Mucosa of rectum (tissue), 2 donors: ENCODE measurements at regions not wholly inside any gene's neighbourhood (a gene's known extent, or its start where the extent isn't known, plus 50 kb on each side); places are given as distances from the start of the nearest gene placed in this dataset.
"Not testable (repeated sequence)": the region's sequence is repeated elsewhere in the genome, so short reads cannot be mapped to it uniquely, and the experiment has no call there.

Experiments used
- H3K27ac ChIP-seq, 2 donors: one replicate each; pipeline ENCODE4 v1.7.0; 2013; ENCODE audit warnings: inconsistent platforms in 2 of 2, low read depth in 2 of 2, low read length in 2 of 2
- H3K27me3 ChIP-seq, 2 donors: one replicate each; pipeline ENCODE4 v1.7.0; 2013; ENCODE audit warnings: low read length in 2 of 2; ENCODE audit not compliant: control insufficient read depth in 2 of 2, insufficient read depth in 2 of 2
- H3K36me3 ChIP-seq, 2 donors: one replicate each; pipeline ENCODE4 v1.7.0; 2013; ENCODE audit warnings: low read length in 2 of 2; ENCODE audit not compliant: control insufficient read depth in 2 of 2, insufficient read depth in 2 of 2
- H3K4me1 ChIP-seq, 2 donors: one replicate each; pipeline ENCODE4 v1.7.0; 2013; ENCODE audit warnings: low read length in 2 of 2, mild to moderate bottlenecking in 1 of 2; ENCODE audit not compliant: control insufficient read depth in 2 of 2, insufficient read depth in 2 of 2
- H3K4me3 ChIP-seq, 2 donors: one replicate each; pipeline ENCODE4 v1.7.0; 2013; ENCODE audit warnings: low read length in 2 of 2
- H3K9ac ChIP-seq, 2 donors: one replicate each; pipeline ENCODE4 v1.7.0; 2013; ENCODE audit warnings: low read length in 2 of 2, low read depth in 1 of 2, mild to moderate bottlenecking in 1 of 2
- H3K9me3 ChIP-seq, 2 donors: one replicate each; pipeline ENCODE4 v1.7.0; 2013; ENCODE audit warnings: low read length in 2 of 2; ENCODE audit not compliant: control insufficient read depth in 2 of 2
- donor health status: healthy.
- donor health status: Normal muscosa, but diverticular disease.

DNA sequence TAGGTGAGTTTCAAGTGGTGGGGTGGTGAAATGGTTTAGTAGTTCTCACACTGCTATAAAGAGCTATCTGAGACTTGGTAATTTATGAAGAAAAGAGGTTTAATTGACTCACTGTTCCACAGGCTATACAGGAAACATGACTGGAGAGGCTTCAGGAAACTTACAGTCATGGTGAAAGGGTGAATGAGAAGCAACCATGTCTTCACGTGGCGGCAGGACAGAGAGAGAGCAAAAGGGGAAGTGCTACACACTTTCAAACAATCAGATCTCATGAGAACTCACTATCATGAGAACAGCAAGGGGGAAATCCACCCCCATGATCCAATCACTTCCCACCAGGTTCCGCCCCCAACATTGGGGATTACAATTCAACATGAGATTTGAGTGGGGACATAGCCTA is 67.3 kb upstream of the KCNA1 start:
- H3K9ac ChIP-seq, H3K27me3 ChIP-seq, H3K27ac ChIP-seq, H3K36me3 ChIP-seq, H3K4me3 ChIP-seq, H3K9me3 ChIP-seq, H3K4me1 ChIP-seq: not testable (repeated sequence)

DNA sequence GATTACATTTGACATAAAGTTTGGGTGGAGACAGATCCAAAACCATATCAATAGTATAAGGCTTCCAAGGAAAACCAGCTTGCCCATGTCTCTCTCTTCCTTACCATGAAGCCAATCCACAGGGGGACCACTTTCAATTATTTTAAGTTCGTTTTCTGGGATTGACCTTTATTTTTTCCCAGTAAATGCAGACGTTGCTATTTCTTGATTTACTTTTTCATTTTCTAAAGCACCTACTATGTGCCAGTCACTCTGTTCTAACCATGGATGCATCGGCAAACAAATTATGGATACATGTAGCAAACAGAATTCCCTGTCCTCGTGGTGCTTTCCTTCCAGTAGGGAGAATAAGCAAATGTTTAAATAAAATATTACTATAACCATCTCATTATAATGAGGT is 65.8 kb upstream of the KCNA1 start:
- Histone ChIP-seq H3K9ac (no peak overlapping the region), H3K4me3 (no peak overlapping the region), H3K27me3 (no peaks in the 10 kb centered on the region), H3K36me3 (no peaks in the 10 kb centered on the region), H3K4me1 (no peaks in the 10 kb centered on the region), H3K27ac (no peak overlapping the region), H3K9me3 (no peaks in the 10 kb centered on the region)

DNA sequence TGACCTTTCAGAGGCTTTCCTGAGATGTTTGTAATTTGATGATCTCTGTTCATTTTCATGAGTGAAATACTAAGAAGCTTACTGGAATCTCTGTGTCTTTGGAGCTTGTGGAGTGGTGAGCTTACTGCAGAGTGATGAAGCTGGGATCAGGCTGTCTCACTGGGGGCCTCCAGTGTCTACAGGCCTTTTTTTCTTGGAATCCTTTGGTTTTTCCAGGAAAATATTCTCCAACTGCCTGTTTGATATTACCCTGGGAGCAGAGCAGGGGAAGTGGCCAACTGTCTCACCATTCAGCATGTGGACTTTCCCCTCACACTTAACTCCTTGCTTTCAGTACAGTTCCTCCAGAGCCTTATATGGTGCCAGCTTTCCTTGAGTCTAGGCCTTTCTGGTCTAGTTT is 62.0 kb upstream of the KCNA1 start:
- no peaks in the 10 kb centered on the region for H3K27me3 ChIP-seq
- no peaks in the 10 kb centered on the region for H3K9me3 ChIP-seq
- no peaks in the 10 kb centered on the region for H3K36me3 ChIP-seq
- no peak overlapping the region for H3K9ac ChIP-seq
- no peaks in the 10 kb centered on the region for H3K4me1 ChIP-seq
- H3K27ac ChIP-seq, result no peak overlapping the region
- H3K4me3 ChIP-seq, result no peak overlapping the region

DNA sequence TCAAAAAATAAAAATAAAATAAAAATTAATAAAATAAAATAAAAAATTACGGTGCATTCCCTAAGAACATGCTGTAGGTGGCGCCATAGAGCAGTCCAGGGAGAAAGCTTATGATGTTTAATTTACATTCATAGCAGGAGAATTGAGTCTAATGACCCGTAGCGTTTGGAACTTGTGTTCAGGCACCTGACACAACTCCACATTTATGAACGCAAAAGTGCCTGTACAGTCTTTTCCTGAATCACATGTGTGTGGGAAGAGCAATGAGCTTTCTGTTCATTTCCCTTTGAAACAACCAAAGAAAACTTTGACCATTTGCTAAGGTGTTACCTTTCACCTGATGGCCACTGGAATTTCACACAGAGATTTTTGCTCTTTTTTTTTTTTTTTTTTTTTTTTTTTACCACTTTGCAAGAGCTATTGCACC is 60.6 kb upstream of the KCNA1 start:
- no peaks in the 10 kb centered on the region for H3K9me3 ChIP-seq
- H3K36me3 ChIP-seq, result no peaks in the 10 kb centered on the region
- no peak overlapping the region for H3K9ac ChIP-seq
- H3K27me3 ChIP-seq, result no peaks in the 10 kb centered on the region
- H3K4me1 ChIP-seq, result no peaks in the 10 kb centered on the region
- no peak overlapping the region for H3K4me3 ChIP-seq
- no peak overlapping the region for H3K27ac ChIP-seq

DNA sequence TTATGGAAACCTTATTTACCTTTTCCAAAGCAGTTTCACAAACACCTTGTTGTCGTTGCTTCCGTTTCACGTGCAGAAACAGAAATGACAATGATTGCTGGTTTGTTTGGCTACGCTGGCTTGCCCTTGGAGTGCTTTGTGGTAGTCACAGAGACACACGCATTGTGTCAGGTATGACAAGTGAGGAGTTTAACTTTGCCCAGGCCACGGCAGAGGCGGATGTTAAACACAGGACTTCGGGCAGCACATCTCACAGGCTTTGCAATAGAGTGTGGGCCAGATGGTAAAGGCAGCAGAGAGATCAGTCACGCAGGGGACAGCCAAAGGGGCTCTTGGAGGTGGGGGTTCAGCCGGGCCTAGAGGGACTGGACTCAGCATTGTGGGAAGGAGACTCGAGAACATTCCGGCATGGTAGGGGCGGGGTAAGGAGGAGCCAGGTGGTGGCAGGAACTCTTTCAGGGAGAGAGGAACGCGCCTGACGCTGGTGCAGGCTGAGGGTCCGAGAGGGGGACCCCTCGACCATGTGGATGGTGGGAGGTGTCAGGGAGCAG is 59.8 kb upstream of the KCNA1 start:
- Histone ChIP-seq H3K4me1 (no peaks in the 10 kb centered on the region), H3K27me3 (peaks cover 0 to 3% of the 10 kb centered on the region in 2 donors), H3K9me3 (no peaks in the 10 kb centered on the region), H3K27ac (no peak overlapping the region), H3K4me3 (no peak overlapping the region), H3K9ac (no peak overlapping the region), H3K36me3 (no peaks in the 10 kb centered on the region)

DNA sequence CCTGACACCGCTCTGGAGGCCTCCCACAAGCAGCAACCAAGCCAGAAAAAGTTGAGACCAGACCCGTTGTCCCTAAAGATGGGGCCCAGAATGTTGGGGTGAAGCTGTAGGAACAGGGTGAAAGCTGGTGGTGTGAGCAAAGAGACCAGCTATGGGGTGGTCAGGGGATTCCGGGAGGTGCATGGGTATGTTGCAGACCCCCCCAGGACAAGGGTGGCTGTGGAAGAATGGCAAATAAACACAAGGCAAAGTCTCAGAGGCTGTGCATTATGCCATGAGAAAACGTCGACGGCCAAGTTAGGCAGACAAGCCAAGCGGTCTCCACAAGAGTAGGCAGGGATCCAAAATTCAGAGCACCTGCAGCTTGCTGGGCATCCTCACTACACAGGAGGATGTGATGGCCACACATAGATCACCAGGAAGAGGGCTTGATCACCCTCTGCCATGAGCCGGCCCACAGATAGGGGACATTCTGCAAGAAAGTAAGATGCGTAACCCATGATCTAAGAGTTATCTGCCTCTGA is 58.8 kb upstream of the KCNA1 start:
- Histone ChIP-seq H3K4me3 (no peak overlapping the region), H3K27ac (no peak overlapping the region), H3K27me3 (peaks cover 0 to 9% of the 10 kb centered on the region in 2 donors), H3K9ac (no peak overlapping the region), H3K9me3 (no peaks in the 10 kb centered on the region), H3K36me3 (no peaks in the 10 kb centered on the region), H3K4me1 (no peaks in the 10 kb centered on the region)

DNA sequence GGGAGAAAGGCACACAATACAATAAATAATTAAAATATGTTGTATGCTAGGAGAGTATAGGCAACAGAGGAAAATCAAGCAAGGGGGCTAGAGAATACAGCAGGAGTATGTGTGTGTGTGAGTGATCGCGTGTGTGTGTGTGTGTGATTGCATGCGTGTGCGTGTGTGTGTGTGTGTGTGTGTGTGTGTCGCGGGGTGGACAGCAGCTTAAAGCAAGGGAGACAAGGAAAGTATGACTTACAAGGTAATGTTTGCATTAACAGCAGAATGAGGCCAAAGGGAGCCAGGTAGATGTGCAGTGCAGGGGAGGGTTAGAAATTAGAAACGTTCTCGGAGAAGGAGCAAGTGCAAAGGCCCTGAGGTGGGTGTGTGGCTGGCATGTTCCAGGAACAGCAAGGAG is 57.4 kb upstream of the KCNA1 start:
- H3K27ac ChIP-seq, result no peak overlapping the region
- no peaks in the 10 kb centered on the region for H3K9me3 ChIP-seq
- H3K27me3 ChIP-seq, result peaks cover under 1 to 9% of the 10 kb centered on the region in 2 donors
- H3K4me3 ChIP-seq, result no peak overlapping the region
- H3K36me3 ChIP-seq, result no peaks in the 10 kb centered on the region
- H3K4me1 ChIP-seq, result no peaks in the 10 kb centered on the region
- no peak overlapping the region for H3K9ac ChIP-seq

DNA sequence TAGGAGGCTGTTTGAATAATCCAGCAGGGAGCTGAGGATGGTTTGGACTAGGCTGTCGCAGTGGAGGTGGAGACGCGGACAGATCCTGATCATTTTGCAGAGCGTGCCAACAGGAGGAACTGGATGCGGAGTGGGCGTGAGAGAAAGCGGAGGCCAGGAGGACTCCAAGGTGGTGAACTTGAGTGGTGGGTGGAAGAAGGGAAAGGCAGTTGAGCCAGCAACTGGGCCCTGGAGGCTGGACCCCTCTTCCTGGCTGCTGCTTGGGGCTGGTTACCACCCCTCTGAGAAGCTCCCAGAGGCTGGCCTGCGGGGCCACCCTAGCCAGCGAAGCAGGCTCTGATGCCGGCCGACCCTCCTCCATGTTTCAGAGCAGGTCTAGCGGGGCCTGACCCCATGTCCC is 56.8 kb upstream of the KCNA1 start:
- Histone ChIP-seq H3K4me3 (no peak overlapping the region), H3K9me3 (no peaks in the 10 kb centered on the region), H3K4me1 (peaks cover 0 to 2% of the 10 kb centered on the region in 2 donors), H3K27ac (no peak overlapping the region), H3K36me3 (no peaks in the 10 kb centered on the region), H3K9ac (no peak overlapping the region), H3K27me3 (peaks cover 5 to 15% of the 10 kb centered on the region in 2 donors)

DNA sequence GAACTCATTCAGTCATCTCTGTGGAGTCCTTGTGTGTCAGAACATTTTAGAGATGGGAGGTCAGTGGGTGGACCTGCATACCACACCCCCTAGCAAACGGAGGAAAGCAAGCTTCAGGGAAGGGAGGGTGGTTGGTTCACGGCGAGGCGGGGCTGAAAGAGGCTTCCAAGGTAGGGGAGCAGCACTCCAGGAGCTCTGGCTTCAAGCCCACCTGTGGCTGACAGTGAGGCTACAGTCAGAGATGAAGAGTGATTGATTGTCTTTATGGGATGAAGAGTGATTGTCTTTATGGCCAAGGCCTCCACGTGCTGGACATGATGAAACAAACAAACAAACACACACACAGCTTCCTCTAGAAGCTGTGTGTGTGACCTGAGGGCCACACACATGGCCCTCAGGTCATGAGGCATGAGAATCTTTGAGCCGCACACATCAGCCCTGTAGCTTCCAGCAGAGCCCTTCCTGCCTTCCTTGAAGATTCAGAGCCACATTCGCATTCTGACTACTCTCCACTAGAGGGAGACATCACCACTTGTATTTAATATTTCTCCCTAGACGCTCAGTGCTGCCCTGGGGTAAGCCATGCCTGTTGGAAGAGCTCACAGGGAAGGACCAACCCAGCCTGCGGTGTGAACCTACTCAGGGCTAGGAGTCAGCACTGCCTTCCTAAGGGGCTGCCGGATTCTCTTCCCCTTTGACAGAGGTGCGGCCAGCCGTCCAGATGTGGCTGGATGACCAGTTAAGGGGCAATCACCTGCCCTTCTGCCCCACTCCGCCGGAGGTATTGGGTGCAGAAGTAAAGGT is 54.4 kb upstream of the KCNA1 start:
- no peaks in the 10 kb centered on the region for H3K9me3 ChIP-seq
- H3K4me3 ChIP-seq, result no peak overlapping the region
- H3K9ac ChIP-seq, result no peak overlapping the region
- peaks cover 17 to 30% of the 10 kb centered on the region in 2 donors for H3K27me3 ChIP-seq
- H3K4me1 ChIP-seq, result peaks cover 0 to 8% of the 10 kb centered on the region in 2 donors
- no peak overlapping the region for H3K27ac ChIP-seq
- H3K36me3 ChIP-seq, result no peaks in the 10 kb centered on the region

DNA sequence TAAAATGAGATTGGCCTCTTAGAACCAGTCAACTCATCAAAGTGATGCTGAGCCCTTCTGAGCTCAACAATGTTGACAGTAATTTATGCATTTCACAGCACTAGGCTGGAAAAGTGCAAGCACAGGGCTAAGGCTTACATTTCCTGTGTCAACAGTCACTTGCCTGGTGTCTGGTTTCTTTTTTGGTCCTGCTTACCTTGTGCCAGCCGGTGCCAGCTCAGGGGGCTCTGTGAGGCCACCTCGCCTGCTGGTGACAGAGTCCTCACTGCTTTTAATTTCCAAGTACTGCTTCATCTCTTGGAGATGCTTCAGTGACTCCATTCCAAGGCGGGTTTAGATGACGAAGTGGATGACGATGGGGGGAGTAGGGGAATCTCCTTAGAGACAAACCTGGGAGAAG is 53.1 kb upstream of the KCNA1 start:
- H3K27me3 ChIP-seq, result peaks cover 17 to 30% of the 10 kb centered on the region in 2 donors

More for the DNA sequence above, 53.1 kb upstream of the KCNA1 start:
- no peak overlapping the region for H3K4me3 ChIP-seq
- H3K27ac ChIP-seq, result no peak overlapping the region
- H3K36me3 ChIP-seq, result no peaks in the 10 kb centered on the region
- H3K9me3 ChIP-seq, result no peaks in the 10 kb centered on the region
- no peak overlapping the region for H3K9ac ChIP-seq
- peaks cover 0 to 8% of the 10 kb centered on the region in 2 donors for H3K4me1 ChIP-seq
